ENCODE measurements at regions not wholly inside any gene's neighbourhood (a gene's known extent, or its start where the extent isn't known, plus 50 kb on each side); places are given as distances from the start of the nearest gene placed in this dataset.

GRCh38 chr1:224850446-224850845 is 79.0 kb upstream of the DNAH14 start:
- DNase-seq: no peak

DNA sequence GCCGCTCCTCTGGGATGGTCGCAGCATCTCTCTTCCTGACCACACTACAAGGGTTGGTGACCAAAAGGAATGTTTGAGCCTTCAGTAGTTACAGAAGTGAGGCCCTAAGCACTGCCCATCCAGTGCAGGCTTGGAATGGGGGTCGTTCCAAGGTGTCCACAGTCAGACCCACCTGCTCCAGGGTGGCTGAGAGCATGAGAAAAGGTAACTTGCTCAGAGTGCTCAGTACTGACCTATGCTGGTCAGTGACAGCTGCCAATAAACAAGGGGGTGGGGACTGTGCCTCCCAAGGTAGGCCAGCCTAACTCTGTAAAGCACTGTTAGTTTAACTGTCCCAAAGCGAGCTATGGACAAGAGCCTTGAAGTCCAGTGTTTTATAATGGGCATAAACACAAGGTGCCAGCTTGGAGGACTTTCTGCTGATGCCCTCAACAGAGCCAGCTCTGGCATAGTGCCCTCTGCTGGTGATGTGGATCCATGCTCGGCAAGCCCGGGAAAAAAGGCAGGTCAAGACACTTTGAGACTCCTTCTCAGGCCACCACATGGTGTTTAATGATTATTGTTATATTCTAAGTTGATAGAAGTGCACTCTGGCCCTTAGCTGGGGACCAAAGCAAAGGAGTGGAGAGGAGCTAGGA is 78.1 kb upstream of the DNAH14 start:
- DNase-seq: peak; percentile 58

DNA sequence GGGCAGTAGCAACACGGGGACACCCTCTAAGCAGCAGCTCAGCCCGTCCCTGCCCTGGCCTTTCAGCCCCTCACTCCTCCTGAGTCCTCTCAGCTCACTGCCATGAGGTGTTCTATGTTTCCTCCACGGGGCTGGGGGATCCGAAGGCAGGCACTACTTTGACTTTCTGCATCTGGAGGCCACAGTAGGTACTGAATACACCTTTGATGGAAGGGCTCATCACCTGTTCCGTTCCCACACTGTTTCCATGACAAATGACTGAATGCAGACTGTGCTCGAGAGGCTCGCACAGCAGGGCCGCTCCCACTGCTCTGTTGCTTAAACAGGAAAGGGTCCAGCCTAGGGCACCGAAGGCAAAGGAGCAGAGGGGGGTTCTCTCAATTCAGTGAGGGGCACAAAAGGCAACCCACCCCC is 77.6 kb upstream of the DNAH14 start:
- DNase-seq: no peak

GRCh38 chr1:224852901-224853568 is 76.4 kb upstream of the DNAH14 start:
- no peak for DNase-seq

- no peak for DNase-seq
Observed at GRCh38 chr1:224856973-224857372, 72.5 kb upstream of the DNAH14 start.

GRCh38 chr1:224859651-224860050 is 69.8 kb upstream of the DNAH14 start:
- DNase-seq: no peak

DNA sequence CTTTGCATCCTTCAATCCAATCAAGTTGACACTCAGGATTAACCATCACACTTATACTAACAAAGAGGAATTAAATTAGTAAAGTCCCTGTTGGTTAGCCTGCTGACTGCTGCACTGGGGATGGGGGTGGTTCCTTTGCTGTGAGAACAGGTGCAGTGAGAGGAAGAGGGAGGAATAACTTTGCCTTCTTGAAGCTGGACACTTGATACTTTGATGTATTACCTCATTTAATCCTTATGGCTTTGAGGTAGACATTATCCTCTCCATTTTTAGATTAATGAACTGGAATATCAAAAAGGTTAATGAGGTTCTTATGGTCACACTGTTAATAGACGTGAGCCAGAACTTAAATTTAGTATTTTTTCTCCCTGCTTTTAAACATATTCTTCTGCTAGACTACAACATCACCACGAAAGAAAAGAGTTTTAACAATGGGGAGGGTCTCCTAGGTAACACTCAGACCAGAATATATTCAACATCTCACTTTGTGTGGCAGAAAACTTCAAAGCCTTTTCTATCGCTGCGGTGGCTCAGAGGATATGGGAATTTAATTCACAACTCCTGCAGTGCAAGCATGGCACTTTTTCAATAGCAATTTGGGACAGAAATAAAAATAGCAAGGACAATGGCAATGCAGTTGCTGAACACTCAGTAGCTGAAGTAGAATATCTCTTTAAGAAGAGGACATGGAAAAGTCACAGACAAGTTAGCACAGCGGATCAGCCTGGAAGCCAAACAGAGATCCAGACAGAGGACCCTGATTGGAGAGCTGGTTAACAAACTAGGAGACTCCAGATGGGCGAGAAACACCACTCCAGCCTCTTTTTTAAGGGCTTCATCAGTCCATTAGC is 68.8 kb upstream of the DNAH14 start:
- no peak for DNase-seq

DNA sequence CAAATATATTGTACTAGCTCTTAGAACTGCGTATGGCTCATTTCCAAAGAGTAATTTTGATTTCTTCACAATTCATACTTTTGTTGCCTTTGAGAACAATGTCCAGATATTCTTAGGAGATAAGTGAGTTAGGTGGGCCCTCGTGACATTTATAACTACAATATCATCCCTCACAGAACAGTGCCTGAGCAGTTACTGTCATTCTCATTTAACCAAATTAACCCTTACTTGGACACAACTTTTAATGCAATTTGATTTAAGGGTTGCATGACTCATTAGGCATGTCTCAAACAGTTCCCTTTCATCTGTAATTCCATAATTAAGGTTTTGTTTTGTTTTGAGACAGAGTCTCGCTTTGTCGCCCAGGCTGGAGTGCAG is 68.1 kb upstream of the DNAH14 start:
- no peak for DNase-seq

GRCh38 chr1:224863486-224863885 is 66.0 kb upstream of the DNAH14 start:
- DNase-seq: no peak

DNA sequence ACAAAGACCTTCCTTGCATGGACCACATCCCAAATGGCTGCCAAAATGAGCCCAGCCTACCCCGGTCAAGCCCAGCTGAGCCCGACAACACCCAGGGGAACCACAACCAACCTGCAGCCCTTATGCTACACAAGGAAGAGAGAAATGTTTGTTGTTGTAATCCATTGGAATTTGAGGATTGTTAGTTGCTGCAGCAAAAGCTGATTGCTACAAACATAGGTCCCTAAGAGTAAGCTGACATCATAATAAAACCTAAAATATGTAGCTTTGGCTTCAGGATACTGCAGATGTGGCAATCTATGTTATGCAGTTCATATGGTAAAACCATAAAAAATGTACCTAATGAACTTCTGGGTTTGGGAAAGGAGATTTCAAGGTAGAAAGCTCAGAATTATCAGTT is 65.5 kb upstream of the DNAH14 start:
- DNase-seq: no peak

GRCh38 chr1:224865510-224865909 is 64.0 kb upstream of the DNAH14 start:
- no peak for DNase-seq

DNA sequence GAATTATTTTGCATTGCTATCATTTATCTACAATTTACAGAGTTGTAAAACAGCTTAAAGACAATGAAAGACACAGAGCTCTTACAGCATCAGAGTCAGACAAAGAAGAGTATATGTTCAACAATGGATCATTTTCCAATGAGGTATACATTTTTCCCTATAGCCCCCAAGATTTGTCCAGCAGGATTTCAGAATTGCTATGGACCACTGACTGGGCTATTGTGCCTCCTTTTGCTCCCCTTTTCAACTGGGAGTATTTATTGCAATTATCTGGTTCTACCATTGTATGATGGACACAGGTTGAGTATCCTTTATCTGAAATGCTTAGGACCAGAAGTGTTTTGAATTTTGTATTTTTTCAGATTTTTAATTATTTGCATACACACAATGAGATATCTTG is 62.5 kb upstream of the DNAH14 start:
- no peak for DNase-seq

DNA sequence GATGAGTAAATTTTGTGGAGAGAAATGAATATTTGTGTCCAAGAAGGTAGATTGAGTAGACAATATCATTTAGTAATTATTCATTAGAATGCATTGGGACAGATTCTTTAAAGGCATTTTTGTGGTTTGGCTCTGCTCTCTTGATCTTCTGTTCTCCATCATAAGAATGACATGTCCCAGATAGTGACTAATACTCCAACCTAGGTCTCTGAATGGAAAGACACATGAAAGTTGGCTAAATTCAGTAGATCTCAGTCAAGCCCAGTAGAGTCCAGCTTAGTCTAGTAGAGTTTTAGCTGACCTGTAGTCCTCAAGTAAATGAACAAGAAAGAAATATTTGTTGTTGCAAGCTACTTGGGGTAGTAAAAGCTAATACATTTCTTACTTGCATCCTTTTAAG is 61.8 kb upstream of the DNAH14 start:
- DNase-seq: no peak

DNA sequence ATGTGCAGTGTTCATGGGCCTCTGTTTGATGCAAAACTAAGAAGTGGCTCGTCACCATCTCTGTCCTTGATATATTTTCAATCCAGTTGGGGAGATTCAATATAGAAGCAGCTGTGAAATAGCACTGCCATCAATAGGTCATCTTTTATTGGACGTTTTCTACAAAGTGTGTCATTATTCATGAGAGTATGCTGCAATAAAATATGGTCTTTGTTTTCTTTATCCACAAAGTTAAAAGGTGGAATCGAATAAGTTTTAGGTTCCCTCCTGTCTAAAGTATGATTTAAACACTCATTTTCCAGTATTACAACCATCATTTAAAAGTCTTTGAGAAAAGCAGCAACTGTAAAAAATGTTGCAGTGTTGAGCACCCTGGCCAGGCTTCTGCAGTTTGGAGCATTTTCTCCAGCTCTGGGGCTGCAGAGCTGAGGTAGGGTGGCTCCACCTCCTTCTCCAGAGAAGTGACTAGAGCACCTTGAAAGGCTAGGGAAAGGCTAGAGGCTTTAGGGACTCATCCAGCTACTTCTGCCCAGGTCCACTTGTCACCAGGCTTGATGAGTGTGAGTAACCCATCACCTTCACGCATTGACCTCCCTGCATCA is 56.5 kb upstream of the DNAH14 start:
- no peak for DNase-seq

DNA sequence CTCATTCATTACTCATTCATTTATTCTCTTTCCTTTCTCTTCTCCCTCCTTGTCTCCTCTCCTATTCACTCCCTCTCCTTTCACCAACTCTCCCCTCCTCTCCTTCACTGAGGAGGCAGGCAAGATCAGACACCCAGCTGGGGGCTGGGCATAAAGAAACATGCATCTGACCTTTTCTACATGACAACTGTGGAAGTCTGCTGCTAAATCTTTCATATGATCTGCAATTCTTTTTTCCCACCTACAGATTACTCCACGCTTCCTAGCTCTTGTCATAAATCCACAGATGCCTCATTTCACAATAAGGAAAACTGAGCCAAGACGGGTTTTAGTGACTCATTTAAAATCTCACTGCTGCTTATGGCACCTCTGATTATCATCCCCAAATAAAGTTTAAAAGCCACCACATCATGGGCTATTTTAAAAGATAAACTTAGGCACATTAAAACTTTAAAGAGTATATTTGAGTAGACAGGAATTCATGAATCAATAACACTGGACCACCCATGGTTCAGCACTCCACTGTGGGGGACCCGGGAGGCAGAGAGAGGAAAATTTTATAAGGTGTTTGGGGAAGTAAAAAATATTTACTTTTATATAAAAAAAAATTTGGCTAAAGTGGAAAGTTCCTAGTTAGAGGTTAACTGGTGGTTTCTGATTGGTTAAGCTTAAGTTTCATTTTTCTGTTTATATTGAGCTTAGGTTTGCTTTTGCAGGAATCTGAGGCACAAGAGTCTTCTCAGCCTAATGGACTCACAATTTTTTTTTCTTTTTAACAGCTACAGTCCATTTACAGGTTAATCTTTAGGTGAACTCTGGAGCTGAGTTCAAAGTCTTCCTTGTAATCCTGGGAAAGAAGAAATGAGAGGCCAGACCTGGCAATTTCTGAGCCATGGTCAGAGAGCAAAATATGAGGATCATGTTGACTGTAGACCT is 55.8 kb upstream of the DNAH14 start:
- DNase-seq: no peak

DNA sequence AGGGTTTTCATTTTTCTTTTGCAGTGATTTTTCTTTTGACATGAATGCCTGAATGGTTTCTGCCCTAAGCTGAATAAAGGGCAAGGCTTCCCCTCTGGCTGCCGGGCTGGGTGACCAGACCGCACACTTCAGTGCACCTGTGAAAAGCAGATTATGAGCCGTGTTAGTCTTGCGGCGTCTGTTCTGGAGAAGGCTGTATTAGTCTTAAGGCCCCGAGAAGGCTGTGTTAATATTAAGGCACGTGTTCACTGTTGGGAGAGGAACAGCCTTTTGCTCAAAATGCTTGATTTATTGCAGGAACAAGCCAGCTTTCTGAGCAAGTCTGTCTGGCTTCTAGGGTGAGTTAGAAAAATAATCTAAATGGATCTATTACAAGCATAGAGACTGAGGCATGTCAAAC is 54.7 kb upstream of the DNAH14 start:
- DNase-seq: no peak

DNA sequence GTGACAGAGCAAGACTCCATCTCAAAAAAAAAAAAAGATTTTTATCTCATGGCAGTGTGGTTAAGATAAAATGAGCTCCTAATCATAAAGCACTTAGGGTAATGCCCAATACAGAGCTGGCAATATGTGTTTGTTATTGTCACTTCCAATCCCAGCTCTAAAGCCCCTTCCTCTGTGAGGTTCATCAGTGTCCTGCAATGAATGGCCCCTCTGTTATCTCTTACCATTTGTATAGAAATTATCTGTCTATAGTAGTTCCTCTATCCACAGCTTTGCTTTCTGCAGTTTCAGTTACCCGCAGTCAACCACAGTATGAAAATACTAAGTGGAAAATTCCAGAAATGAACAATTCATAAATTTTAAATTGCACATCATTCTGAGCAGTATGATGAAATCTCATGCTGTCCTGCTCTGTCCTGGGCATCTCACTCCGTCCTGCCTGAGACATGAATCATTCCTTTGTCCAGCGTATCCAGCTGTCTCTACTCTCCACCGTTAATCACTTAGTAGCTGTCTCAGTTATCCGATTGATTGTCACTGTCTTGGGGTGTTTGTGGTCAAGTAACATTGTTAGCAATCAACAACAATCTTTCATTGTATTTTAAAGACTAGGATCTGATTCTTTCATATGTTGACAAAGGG is 50.2 kb upstream of the DNAH14 start:
- DNase-seq: no peak
